Neural crest cell (in vitro differentiated cells): ENCODE measurements at regions not wholly inside any gene's neighbourhood (a gene's known extent, or its start where the extent isn't known, plus 50 kb on each side); places are given as distances from the start of the nearest gene placed in this dataset.

Source experiments
- DNase-seq: peaks from one replicate; pipeline ENCODE4 v3.0.0; 2021; ENCODE audit warnings: low read depth, mixed read lengths, low spot score
- H3K27ac Mint-ChIP-seq: one replicate; pipeline ENCODE4 v1.8.0; 2021; ENCODE audit warnings: mild to moderate bottlenecking, mixed read lengths; ENCODE audit not compliant: unreplicated experiment
- H3K27me3 Mint-ChIP-seq: 2 replicates; pipeline ENCODE4 v1.8.0; 2021; ENCODE audit warnings: low read depth, mild to moderate bottlenecking, mixed read lengths
- H3K36me3 Mint-ChIP-seq: 2 replicates; pipeline ENCODE4 v1.8.0; 2021; ENCODE audit warnings: low read depth, mild to moderate bottlenecking, mixed read lengths
- H3K4me1 Mint-ChIP-seq: 2 replicates; pipeline ENCODE4 v1.8.0; 2021; ENCODE audit warnings: mixed read lengths
- H3K4me3 Mint-ChIP-seq: one replicate; pipeline ENCODE4 v1.8.0; 2021; ENCODE audit warnings: mild to moderate bottlenecking, mixed read lengths
- H3K9me3 Mint-ChIP-seq: 2 replicates; pipeline ENCODE4 v1.8.0; 2021; ENCODE audit warnings: mixed read lengths
- CTCF ChIP-seq: fragments of 200-600 bp; sonication (generic); conservative IDR thresholded peaks from 2 replicates; pipeline ENCODE4 v1.5.0; 2021; ENCODE audit warnings: antibody characterized with exemption, mild to moderate bottlenecking

- no peak for TF ChIP-seq CTCF
- H3K27me3 Mint-ChIP-seq: no peaks in the 10 kb centered on the region
- peaks cover 5% of the 10 kb centered on the region for H3K4me1 Mint-ChIP-seq
- H3K36me3 Mint-ChIP-seq: no peaks in the 10 kb centered on the region
- no peak overlapping the region for H3K27ac Mint-ChIP-seq
- H3K4me3 Mint-ChIP-seq: no peak overlapping the region
- no peak for DNase-seq
- H3K9me3 Mint-ChIP-seq: no peaks in the 10 kb centered on the region
Measured at GRCh38 chr5:102624405-102624804, 125.6 kb upstream of the SLCO6A1 start.

DNA sequence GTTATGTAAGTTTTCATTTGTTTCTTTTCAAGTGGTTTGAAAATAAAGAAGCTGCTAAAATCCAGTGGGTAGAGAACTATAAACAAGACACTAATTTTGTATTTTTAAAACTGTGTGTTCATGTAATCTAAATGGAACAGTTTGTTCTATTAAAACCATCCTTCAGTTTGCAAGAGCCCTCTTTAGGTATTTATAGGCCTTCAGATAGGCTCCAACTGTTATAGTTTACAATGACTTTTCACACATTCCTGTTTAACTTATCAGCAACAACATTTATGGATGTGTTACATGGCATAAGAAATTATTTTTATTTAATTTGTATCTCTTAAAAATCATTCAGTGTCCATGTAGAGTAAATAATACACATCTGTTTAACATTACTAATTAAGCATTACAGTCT lies 126.7 kb upstream of the SLCO6A1 start:
- peaks cover 5% of the 10 kb centered on the region for H3K4me1 Mint-ChIP-seq
- H3K27ac Mint-ChIP-seq: no peak overlapping the region
- no peak overlapping the region for H3K4me3 Mint-ChIP-seq
- H3K9me3 Mint-ChIP-seq: no peaks in the 10 kb centered on the region
- no peak for TF ChIP-seq CTCF
- no peaks in the 10 kb centered on the region for H3K27me3 Mint-ChIP-seq
- H3K36me3 Mint-ChIP-seq: no peaks in the 10 kb centered on the region
- no peak for DNase-seq

GRCh38 chr5:102625928-102626327 lies 127.1 kb upstream of the SLCO6A1 start:
- TF ChIP-seq CTCF: no peak
- H3K4me3 Mint-ChIP-seq: no peak overlapping the region
- no peak overlapping the region for H3K27ac Mint-ChIP-seq
- H3K36me3 Mint-ChIP-seq: no peaks in the 10 kb centered on the region
- H3K9me3 Mint-ChIP-seq: peaks cover 1% of the 10 kb centered on the region
- no peaks in the 10 kb centered on the region for H3K27me3 Mint-ChIP-seq
- peaks cover 5% of the 10 kb centered on the region for H3K4me1 Mint-ChIP-seq
- no peak for DNase-seq

- DNase-seq: no peak
- peaks cover 8% of the 10 kb centered on the region for H3K36me3 Mint-ChIP-seq
- no peaks in the 10 kb centered on the region for H3K27me3 Mint-ChIP-seq
- H3K9me3 Mint-ChIP-seq: peaks cover 9% of the 10 kb centered on the region
- H3K27ac Mint-ChIP-seq: no peak overlapping the region
- peaks cover 5% of the 10 kb centered on the region for H3K4me1 Mint-ChIP-seq
- TF ChIP-seq CTCF: no peak
- H3K4me3 Mint-ChIP-seq: no peak overlapping the region
Measured at GRCh38 chr5:102627315-102627714, 127.8 kb upstream of the PAM start.

DNA sequence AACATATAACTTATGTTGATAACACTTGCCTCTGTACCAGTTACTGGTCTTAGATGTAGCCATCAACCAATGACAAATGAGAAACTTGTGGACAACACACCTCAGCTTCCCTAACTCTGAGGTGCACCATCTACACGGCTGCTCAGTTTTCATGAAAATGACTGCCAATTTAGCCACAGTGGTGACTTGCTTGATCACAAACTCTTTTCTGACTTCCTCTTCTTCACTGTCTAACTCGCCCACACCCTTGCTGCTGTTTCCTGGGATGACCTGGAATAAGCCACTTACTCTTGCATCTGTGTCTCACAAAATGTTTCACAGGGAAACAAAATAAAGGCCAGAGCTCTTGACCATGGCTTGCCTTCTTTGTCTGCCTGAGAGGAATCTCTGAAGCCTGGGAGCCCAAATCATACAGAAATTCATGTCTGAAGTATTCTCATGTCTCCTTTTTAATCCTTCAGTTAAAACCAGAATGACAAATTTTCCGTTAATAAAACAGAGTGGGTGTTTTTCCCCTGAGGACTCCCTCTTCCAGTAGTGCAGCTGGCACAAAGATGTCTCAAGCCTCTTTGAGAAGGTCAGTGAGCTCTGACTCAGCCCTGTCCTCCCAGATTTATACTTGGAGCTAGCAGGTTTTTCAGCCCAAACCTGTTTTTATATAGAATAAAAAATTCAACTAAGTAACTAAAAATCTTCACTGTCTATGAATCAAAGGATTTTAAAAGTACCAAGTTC lies 126.5 kb upstream of the PAM start:
- no peaks in the 10 kb centered on the region for H3K27me3 Mint-ChIP-seq
- no peak overlapping the region for H3K27ac Mint-ChIP-seq
- no peak overlapping the region for H3K4me3 Mint-ChIP-seq
- DNase-seq: no peak
- no peak for TF ChIP-seq CTCF
- peaks cover 19% of the 10 kb centered on the region for H3K36me3 Mint-ChIP-seq
- peaks cover 16% of the 10 kb centered on the region for H3K9me3 Mint-ChIP-seq
- no peaks in the 10 kb centered on the region for H3K4me1 Mint-ChIP-seq
